Coronary artery (tissue), 2 donors: ENCODE measurements at regions not wholly inside any gene's neighbourhood (a gene's known extent, or its start where the extent isn't known, plus 50 kb on each side); places are given as distances from the start of the nearest gene placed in this dataset.

Source experiments
- DNase-seq: peaks from one replicate; pipeline ENCODE4 v3.0.0-alpha.2; 2017; ENCODE audit warnings: low spot score
- H3K27ac ChIP-seq, 2 donors: fragments of 200-600 bp; sonication (generic); one replicate each; pipeline ENCODE4 v1.5.1; 2016 to 2019
- H3K4me3 ChIP-seq: fragments of 200-600 bp; sonication (generic); 2 replicates; pipeline ENCODE4 v1.5.1; 2016; ENCODE audit warnings: mild to moderate bottlenecking, moderate library complexity
- TF ChIP-seq, protein P1 (sequence below): fragments of 200-600 bp; sonication (generic); IDR thresholded peaks from one replicate; pipeline ENCODE4 v1.5.1; 2019; ENCODE audit warnings: antibody characterized with exemption

DNA sequence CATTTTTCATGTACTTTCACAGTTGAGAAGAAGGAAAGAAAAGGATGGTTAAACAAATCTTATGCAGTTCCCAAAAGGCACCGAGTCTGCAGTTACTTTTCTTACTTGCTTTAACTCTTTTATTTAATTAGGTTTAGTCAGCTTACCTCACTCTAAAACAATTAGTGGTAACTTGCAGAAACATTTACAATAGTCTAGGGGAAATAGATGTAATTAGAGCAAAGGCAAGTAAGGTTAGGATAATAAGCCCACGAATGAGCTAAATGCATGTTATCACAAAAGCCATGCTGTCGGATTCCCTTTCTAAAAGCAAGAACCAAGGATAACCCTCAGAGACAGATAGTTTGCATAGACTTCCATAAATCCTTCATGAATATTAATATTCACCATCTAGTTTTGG, 82.0 kb upstream of the VCX2 start:
- DNase-seq: no peak
- no peak overlapping the region for H3K27ac ChIP-seq
- H3K4me3 ChIP-seq: no peak overlapping the region
- TF ChIP-seq, protein P1, sequence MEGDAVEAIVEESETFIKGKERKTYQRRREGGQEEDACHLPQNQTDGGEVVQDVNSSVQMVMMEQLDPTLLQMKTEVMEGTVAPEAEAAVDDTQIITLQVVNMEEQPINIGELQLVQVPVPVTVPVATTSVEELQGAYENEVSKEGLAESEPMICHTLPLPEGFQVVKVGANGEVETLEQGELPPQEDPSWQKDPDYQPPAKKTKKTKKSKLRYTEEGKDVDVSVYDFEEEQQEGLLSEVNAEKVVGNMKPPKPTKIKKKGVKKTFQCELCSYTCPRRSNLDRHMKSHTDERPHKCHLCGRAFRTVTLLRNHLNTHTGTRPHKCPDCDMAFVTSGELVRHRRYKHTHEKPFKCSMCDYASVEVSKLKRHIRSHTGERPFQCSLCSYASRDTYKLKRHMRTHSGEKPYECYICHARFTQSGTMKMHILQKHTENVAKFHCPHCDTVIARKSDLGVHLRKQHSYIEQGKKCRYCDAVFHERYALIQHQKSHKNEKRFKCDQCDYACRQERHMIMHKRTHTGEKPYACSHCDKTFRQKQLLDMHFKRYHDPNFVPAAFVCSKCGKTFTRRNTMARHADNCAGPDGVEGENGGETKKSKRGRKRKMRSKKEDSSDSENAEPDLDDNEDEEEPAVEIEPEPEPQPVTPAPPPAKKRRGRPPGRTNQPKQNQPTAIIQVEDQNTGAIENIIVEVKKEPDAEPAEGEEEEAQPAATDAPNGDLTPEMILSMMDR: no peak

DNA sequence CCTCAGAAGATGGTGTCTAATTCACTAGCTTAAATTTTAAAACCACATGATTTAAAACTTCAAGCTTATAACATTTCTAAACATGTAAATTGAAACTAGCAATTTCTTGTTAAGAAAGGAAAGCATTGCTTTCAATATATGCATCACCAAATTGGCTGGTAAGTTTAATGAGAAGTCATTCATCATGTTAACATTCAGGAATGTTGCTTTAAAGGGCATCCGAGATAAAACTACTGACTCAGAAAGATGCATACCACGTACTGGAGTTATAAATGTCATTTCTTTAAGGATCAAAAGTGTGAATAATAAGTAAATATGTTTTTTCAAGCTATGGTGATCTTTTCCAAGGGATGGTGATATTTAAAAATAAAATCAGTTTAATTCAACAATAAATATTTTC, 83.3 kb upstream of the VCX2 start:
- TF ChIP-seq, protein P1: no peak
- H3K4me3 ChIP-seq: no peak overlapping the region
- no peak overlapping the region for H3K27ac ChIP-seq
- DNase-seq: no peak

DNA sequence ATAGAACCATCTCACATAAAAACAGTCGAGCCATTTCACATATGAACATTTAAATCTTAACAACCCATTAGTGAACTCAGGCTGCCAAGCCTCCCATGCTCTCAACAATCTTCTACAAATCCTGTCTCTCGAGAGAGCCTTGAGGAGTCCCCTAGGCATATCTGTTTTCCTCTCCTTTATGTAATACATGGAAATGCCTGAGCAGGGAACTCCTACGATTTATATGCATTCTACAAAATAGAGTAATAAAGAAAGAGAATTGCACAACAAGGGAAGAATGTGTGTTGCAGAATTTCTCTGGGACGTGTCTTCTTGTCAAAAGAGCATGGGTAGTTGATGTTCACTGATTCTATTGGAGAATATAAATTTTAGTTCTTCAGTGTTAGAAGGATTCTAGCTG, 101.8 kb upstream of the VCX2 start:
- Histone ChIP-seq H3K4me3 (no peak overlapping the region), H3K27ac (no peak overlapping the region)
- TF ChIP-seq, protein P1: no peak
- no peak for DNase-seq

DNA sequence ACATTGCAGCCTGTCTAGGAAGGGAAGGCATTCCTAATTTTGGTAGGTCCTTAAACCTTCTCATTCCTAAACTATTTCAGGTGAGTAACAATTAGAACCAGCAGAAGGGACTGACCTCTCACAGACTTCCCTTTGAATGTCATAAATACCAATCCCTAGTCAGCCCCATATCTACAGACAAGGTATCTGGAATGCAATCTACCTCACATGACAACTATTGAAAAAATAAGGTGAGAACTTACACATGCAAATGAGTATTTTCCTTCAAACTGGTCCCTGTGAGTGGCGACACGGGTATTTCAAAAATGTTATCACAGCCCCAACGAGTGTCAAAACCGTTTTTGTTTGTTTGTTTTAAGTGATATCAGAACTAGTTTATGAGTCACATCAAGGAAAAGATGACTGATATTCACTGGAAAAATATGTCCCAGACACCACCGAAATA, 102.4 kb upstream of the VCX2 start:
- H3K4me3 ChIP-seq: no peak overlapping the region
- TF ChIP-seq, protein P1: no peak
- no peak for DNase-seq
- no peak overlapping the region for H3K27ac ChIP-seq

DNA sequence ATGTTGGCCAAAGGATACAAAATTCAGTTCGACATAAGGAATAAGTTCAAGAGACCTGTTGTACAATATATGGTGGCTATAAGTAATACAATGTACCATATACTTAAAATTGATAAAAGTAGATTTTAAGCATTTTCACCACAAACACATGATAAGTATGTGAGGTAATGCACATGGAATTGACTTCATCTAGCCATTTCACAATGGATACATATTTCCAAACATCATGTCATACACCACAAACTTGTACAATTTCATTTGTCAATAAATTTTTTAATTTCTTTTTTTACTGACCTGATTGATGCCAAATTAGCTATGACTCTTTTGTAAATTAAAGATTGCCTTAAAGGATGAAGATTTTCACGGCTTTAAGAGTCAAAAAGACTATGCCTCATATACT, 103.1 kb upstream of the VCX2 start:
- Histone ChIP-seq H3K27ac (no peak overlapping the region), H3K4me3 (no peak overlapping the region)
- TF ChIP-seq, protein P1: no peak
- no peak for DNase-seq

DNA sequence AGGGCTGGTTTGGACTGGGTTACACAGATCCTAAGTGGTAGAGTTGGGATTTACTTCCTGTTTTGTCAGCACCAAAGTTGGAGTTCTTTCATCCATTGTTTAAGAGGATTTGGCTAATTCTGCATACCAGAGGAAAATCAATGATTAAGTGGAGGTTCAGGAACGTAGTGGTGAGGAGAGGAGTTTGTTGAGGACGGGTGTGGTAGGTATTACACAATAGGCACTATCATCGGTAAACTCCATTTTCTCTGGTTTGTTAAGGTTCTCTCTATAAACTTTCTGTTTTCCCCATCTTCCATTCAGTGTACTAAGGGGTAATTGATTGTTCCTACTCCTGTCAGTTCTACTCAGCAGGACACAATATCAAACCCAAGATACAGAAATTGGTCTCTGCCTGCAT, 107.5 kb upstream of the VCX2 start:
- TF ChIP-seq, protein P1: no peak
- H3K27ac ChIP-seq: no peak overlapping the region

DNA sequence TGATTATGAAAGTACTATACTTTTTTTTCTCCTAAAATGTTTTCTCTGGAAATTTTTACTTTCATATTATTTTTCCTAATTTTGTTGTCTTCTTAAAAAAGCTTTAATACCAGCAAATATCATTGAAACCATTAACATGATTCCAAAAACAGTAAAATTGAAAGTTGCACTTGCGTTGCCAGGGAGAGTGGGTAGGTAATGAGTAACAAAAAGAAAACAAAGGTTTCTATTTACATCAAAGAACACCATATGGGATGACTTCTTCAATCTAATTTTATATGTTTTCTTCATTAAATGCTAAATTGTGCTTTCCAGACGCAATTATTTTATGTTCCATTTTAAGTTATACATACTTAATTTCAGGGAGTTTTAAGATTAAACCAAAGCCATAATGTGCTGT, 108.3 kb upstream of the VCX2 start:
- Histone ChIP-seq H3K4me3 (no peak overlapping the region), H3K27ac (no peak overlapping the region)
- TF ChIP-seq, protein P1: no peak
- DNase-seq: no peak

More for the DNA sequence above, 107.5 kb upstream of the VCX2 start:
- no peak overlapping the region for H3K4me3 ChIP-seq
- no peak for DNase-seq
